GM19452 (cell line): ENCODE measurements at regions not wholly inside any gene's neighbourhood (a gene's known extent, or its start where the extent isn't known, plus 50 kb on each side); places are given as distances from the start of the nearest gene placed in this dataset.
"Not testable (repeated sequence)": the region's sequence is repeated elsewhere in the genome, so short reads cannot be mapped to it uniquely, and the experiment has no call there.

Experiments
- ATAC-seq: cut with Tn5 transposase; IDR thresholded peaks from one replicate; pipeline ENCODE4 v1.9.1; 2021; ENCODE audit not compliant: unreplicated experiment

DNA sequence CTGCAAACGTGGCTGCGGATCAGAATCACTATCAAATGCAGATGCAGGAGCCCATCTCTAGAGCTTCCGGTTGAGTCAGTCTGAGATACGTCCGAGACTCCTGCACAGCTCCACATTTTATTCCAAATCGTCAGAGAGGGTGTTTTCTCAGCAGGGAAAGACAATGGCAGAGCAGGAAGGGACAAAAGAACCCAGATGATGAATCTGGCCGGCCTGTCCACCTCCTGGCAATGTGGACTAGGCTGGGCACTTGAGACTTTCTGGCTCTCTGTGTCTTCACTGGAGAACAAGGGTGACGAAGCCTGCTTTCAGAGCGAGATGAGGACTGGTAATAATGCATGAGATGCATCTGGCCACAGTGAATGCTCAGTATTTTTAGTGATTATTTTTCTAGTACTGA, 255.9 kb upstream of the MYT1L start:
- ATAC-seq: no peak

DNA sequence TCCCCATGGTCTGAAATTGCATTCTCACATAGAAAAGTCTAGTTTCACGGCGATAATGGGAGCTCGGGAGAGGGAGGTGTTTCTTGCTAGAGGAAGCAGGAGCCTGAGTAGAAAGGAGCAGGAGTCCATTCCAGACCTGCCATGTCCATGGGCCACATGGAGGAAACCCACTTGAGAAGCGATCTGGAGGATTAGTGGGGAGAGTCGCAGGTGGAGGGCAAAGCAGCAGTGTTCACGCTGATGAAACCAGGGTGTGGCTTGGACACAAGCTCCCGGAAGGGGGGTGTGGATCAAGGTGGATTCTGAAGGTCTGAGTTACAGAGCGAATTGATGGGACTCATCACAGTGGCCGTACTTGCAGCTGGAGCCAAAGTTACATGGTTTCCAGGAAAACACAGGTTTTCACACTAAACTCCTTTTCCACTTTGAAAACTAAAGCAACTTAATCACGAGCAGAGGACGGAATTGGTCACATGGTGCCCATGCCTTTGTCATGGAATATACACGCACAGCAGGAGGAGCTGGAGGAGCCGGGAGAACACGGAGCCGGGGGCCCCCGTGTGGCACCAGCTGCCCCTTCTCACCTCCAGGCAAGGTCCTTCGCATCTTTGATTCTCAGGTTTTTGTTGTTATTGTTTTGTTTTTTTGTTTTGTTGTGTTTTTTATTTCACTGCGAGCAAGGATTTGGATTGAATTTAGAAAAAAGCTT, 255.1 kb upstream of the MYT1L start:
- no peak for ATAC-seq

DNA sequence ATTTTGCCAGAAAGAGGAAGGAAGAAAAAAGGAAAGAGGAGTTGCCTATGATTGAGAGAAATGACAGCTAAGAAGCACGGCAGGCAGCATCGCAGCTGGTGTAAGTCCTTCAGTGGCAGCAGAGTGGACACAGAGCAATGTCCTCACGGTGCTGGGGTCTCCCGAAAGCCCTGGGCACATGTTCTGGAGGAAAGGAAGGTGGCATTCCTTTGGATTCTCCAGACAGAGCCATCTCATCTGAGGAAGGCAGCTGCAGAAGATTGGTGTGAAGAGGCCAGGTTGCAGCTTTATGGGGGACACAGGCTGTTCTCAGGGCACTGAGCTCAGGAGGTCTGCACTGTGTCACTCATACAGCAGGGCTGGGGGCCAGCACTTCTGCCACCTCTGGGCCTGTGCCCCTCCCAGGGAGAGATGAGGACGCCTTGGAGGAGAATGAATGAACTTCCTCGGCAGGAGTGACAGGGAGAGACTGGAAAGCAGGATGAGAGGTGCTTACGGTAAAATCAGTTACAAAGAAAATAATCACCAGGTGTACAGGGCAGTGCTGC, 252.0 kb upstream of the MYT1L start:
- no peak for ATAC-seq

- no peak for ATAC-seq
Measured at GRCh38 chr2:2581331-2582159, 250.5 kb upstream of the MYT1L start.

GRCh38 chr2:2580841-2581240, 249.8 kb upstream of the MYT1L start:
- not testable (repeated sequence) for ATAC-seq

GRCh38 chr2:2580341-2580740, 249.3 kb upstream of the MYT1L start:
- no peak for ATAC-seq

DNA sequence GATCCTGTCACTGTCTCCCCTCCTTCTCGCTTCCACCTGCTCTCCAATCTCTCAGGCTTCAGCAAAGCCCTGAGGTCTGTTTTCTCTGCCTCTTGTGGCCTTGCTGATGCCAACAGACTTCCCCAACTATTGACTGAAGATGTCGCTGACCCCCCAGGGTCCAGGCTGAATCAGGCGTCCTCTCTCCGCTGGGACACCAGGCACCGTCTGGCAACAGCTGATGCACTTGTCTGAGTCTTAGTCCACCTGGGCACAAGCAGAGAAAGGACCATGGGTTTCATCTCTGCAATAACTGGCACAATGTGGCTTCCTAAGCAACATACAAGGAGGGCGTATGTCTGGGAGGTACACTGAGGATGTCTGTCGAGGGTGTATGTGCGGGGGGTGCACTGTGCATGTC, 248.7 kb upstream of the MYT1L start:
- ATAC-seq: no peak

DNA sequence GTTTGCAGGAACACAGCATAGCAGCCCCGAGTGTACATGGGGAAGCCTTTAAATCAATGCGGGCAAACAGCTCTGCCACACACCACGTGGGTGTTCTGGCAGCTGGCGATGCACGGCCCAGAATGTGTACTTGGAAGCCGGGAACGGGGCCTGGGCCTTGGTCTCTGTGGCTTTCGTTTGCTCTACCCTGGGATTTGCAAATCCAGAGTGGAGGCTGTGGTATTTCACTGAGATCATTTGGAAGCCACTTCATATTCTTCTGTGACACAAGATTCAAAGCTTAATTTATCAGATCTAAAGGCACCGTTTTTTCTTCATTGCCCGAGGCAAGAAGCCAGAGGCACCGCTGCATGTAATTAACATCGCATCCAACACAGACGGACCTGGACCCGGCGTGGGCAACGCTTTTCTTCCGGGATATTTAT, 246.3 kb upstream of the MYT1L start:
- ATAC-seq: no peak

DNA sequence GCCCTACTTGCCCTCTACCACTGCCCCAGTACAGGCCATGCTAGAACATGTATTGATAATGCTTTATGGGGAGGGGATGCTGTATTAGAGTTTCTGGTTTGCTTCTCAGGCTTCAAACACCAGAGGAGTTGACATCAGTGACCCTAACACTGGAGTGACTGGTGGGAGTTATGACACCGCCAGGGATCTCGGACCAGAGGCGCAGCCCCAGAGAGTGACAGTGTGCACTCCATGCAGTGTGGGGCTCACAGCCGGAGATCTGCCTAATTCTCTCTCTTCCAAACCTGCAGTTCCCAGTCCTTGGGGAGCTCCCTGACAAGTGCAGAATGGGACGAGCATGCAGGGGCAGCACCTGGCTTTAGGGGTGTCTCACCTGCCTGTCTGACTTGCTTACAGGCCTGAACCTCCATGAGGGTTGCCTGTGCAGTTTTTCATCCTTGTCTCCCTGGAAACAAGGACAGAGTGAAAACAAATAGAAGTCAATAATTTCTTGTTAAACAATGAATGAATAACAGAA, 244.9 kb upstream of the MYT1L start:
- no peak for ATAC-seq

DNA sequence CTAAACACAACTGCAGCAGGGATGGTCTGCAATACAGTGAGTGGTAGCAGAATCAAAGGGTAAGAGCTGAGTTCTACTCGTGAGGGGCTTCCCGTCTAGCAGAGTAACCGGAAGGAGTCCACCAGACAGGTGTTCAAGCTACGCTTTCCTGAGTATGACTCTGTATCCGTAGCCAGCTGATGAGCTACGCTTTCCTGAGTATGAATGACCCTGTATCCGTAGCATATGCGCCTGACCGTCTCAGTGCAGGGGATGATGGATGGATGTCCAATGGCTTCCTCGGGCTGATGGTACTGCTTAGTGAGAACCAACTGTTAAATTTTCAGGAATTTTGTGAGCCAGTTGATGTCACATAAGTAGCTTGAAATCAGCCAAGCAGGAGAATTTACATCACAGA, 244.1 kb upstream of the MYT1L start:
- ATAC-seq: no peak

DNA sequence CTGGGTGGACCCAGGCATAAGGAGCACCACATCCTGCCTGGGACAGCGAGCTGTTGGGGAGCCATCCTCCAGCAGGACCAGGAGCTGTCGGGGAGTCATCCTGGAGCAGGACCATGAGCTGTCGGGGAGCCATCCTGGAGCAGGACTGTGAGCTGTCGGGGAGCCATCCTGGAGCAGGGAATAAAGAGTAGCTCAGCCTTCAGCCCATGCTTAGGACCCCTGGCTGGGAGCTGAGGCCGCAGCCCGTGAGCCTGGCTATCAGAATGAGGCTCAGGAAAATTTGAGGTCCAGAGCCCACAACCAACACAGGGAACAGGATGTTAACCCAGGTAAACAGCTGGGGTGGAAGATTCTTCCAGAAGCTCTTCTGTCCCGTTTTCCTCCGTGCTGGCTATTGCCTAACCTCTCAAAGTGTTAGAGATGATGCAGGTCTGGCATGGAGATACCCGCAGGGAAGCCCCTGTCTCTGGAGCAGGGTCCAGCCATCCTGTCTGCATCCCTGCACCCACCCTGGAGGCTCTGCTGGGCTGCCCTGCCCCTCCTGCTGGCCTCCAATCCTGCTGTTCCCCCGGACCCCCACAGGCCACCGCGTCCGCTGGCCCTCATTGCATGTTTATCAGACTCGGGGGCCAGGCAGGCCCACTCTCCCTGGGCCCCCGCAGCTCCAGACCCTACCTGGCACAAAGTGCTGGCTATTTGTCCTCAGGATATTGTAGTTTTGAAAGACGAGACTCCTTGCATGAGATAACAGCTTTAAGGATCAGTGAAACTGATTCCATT, 243.5 kb upstream of the MYT1L start:
- ATAC-seq: no peak

DNA sequence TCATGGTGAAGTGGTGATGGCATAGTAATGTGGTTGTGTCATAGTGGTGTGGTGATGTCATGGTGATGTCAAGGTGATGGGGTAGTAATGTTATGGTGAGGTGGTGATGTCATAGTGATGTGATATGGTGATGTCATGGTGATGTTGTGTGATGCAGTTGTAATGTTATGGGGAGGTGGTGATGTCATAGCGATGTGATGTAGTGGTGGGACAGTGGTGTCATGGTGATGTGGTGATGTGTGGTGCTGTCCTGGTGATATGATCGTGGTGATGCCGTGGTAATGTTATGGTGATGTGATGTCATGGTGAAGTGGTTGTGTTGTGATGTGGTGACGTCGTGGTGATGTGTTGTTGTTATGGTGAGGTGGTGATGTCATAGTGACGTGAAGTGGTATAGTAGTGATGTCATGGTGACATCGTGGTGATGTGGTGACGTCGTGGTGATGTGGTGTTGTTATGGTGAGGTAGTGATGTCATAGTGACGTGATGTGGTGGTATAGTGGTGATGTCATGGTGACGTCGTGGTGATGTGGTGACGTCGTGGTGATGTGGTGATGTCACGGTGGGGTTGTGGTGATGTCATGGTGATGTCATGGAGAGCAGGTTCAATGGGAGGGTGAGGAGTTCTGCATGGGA, 242.7 kb upstream of the MYT1L start:
- no peak for ATAC-seq

GRCh38 chr2:2573205-2573604, 242.1 kb upstream of the MYT1L start:
- ATAC-seq: no peak

DNA sequence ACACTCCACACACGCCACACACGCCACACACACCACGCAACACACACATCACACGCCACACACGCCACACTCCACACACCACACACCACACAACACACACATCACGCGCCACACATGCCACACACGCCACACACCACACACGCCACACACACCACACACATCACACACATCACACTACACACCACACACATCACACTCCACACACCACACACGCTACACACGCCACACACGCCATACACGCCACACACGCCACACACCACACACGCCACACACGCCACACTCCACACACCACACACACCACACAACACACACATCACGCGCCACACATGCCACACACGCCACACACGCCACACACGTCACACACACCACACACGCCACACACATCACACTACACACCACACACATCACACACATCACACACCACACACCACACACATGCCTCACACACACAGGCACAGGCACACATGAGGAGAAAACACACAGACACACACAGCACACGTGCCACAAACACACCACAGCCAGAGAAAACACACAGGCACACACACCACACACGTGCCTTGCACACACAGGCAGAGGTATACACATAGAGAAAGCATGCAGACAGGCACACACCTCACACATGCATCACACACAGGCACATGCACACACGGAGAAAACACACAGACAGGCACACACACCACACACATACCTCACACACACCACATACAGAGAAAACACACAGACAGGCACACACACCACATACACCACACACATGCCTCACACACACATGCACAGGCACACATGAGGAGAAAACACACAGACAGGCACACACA, 241.5 kb upstream of the MYT1L start:
- no peak for ATAC-seq

- ATAC-seq: no peak
Measured at GRCh38 chr2:2571301-2572150, 240.5 kb upstream of the MYT1L start.

- ATAC-seq: no peak
Measured at GRCh38 chr2:2570871-2571270, 239.8 kb upstream of the MYT1L start.

- no peak for ATAC-seq
Measured at GRCh38 chr2:2570360-2570759, 239.3 kb upstream of the MYT1L start.

DNA sequence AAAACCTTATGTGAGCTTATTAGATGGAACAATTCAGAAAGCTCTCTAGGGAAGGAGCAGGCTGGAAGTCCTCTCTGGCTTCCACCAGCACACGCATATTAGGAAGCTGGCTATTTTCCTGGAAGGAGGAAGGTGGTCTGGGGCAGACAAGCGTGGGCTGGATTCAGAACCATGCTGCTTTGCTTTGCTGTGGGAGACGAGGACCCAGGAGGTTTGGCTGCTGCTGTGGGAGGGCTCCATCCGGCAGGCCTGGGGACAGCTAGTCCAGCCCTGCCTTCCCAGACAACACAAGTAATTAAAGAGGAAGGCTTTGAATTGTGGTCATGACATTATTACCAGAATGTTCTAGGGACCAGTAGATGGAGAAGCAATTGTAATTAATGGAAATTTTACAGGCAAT, 238.8 kb upstream of the MYT1L start:
- no peak for ATAC-seq

DNA sequence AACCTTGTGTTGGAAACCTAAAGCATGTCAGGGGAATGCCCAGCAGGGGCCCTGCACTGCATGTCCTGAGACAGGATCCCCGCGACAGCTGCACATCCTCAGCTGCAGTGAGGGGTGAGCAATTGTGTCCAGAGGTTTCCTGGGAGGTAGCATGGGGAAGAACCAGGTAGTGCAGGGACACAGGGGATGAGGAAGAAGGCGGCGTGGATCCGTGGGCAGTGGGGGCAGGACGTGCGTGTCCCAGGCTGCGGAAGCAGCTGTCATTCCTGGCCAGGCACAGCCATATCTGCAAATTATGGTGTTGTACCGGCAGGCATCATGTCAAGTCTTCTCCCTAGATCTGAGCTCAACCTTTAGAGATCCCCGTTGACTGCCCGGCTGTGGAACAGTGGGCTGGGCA, 238.2 kb upstream of the MYT1L start:
- no peak for ATAC-seq
